ENCODE measurements at regions not wholly inside any gene's neighbourhood (a gene's known extent, or its start where the extent isn't known, plus 50 kb on each side); places are given as distances from the start of the nearest gene placed in this dataset.

- Histone ChIP-seq H3K4me3 (no peak overlapping the region), H3K36me3 (no peaks in the 10 kb centered on the region), H3K9me3 (no peaks in the 10 kb centered on the region), H3K27ac (no peak overlapping the region), H3K27me3 (no peaks in the 10 kb centered on the region), H3K4me1 (no peaks in the 10 kb centered on the region)
- intact Hi-C loops (cut with DNase I) = no loop called here
- TF ChIP-seq CTCF (IDR thresholded peaks at IDR 0.05) (no peak), POLR2A (IDR thresholded peaks at IDR 0.05) (no peak)
- 73 to 95% methylated on average over 1 of the region's 1 CpG for WGBS, 2 donors
- no peak for DNase-seq
These were observed 302.6 kb downstream of the DRD1 start for GRCh38 chr5:175141421-175141820.

GRCh38 chr5:175133185-175133584 lies 310.8 kb downstream of the DRD1 start:
- Histone ChIP-seq H3K36me3 (no peaks in the 10 kb centered on the region), H3K27ac (no peak overlapping the region), H3K9me3 (no peaks in the 10 kb centered on the region), H3K27me3 (no peaks in the 10 kb centered on the region), H3K4me1 (no peaks in the 10 kb centered on the region), H3K4me3 (no peak overlapping the region)
- intact Hi-C loops (cut with DNase I) = no loop called here
- DNase-seq = no peak
- TF ChIP-seq POLR2A (IDR thresholded peaks at IDR 0.05) (no peak), CTCF (IDR thresholded peaks at IDR 0.05) (no peak)
- WGBS, 2 donors = 63 to 69% methylated on average over 5 of the region's 5 CpGs

GRCh38 chr5:175131432-175131831 lies 312.6 kb downstream of the DRD1 start:
- Histone ChIP-seq H3K4me1 (no peaks in the 10 kb centered on the region), H3K27me3 (no peaks in the 10 kb centered on the region), H3K4me3 (no peak overlapping the region), H3K36me3 (no peaks in the 10 kb centered on the region), H3K9me3 (no peaks in the 10 kb centered on the region), H3K27ac (no peak overlapping the region)
- no peak for DNase-seq
- TF ChIP-seq POLR2A (IDR thresholded peaks at IDR 0.05) (no peak), CTCF (IDR thresholded peaks at IDR 0.05) (no peak)
- WGBS, 2 donors = 60 to 63% methylated on average over 8 of the region's 8 CpGs
- intact Hi-C loops (cut with DNase I) = no loop called here

GRCh38 chr5:175129619-175130018 lies 314.4 kb downstream of the DRD1 start:
- no peaks in the 10 kb centered on the region for H3K36me3 ChIP-seq
- no peak for DNase-seq
- 73 to 76% methylated on average over 4 of the region's 4 CpGs for WGBS, 2 donors
- TF ChIP-seq CTCF (IDR thresholded peaks at IDR 0.05) = no peak
- H3K27me3 ChIP-seq = no peaks in the 10 kb centered on the region
- intact Hi-C loops (cut with DNase I) = no loop called here
- H3K27ac ChIP-seq = no peak overlapping the region
- no peak overlapping the region for H3K4me3 ChIP-seq
- H3K9me3 ChIP-seq = no peaks in the 10 kb centered on the region
- H3K4me1 ChIP-seq = no peaks in the 10 kb centered on the region

GRCh38 chr5:175129121-175129520 lies 314.9 kb downstream of the DRD1 start:
- Histone ChIP-seq H3K4me3 (no peak overlapping the region), H3K27ac (no peak overlapping the region), H3K36me3 (no peaks in the 10 kb centered on the region), H3K27me3 (no peaks in the 10 kb centered on the region), H3K4me1 (no peaks in the 10 kb centered on the region), H3K9me3 (no peaks in the 10 kb centered on the region)
- no peak for TF ChIP-seq CTCF (IDR thresholded peaks at IDR 0.05)
- no peak for TF ChIP-seq POLR2A (IDR thresholded peaks at IDR 0.05)
- WGBS, 2 donors = 71 to 80% methylated on average over 4 of the region's 4 CpGs
- DNase-seq = no peak
- intact Hi-C loops (cut with DNase I) = no loop called here

All from esophagus squamous epithelium (tissue), 5 donors.